Coronary artery (tissue), 2 donors: ENCODE measurements at regions not wholly inside any gene's neighbourhood (a gene's known extent, or its start where the extent isn't known, plus 50 kb on each side); places are given as distances from the start of the nearest gene placed in this dataset.

Experiments used
- DNase-seq: peaks from one replicate; pipeline ENCODE4 v3.0.0-alpha.2; 2017; ENCODE audit warnings: low spot score
- H3K27ac ChIP-seq, 2 donors: fragments of 200-600 bp; sonication (generic); one replicate each; pipeline ENCODE4 v1.5.1; 2016 to 2019
- H3K4me3 ChIP-seq: fragments of 200-600 bp; sonication (generic); 2 replicates; pipeline ENCODE4 v1.5.1; 2016; ENCODE audit warnings: mild to moderate bottlenecking, moderate library complexity
- CTCF ChIP-seq: fragments of 200-600 bp; sonication (generic); IDR thresholded peaks from one replicate; pipeline ENCODE4 v1.5.1; 2019; ENCODE audit warnings: antibody characterized with exemption

DNA sequence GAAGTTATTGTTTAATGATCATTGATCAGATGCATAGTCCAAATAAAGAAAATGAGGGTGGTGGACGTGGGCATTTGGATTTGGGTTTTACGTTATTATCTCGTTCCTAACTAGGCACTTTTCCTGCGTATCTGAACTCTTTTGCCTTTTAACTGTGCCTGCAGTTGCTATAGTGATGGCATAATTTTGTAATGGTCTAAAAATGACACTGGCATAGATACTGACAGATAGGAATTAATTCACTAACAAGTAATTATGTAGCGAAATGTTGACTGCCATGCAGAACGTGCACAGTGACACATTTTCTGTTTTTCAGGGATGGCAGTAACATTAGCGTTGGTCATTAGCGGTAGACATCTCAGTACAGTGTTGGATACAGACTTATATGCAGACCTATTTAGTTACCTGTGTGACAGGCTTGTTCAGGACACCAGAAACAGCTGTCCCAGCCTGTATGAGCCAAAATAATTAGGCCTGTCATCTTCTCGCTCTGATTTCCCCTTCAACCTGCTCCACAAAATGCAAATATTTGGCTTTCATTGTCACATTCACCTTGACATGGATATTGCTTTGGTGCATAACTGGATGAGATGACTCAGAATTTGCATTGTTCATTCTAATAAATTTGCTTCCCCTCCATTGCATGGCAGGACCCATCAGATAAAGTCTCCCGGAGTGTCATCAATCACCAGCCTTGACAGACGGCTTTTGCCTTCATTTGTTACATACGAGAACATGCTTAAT lies 413.3 kb upstream of the IRX1 start:
- H3K4me3 ChIP-seq = no peak overlapping the region
- TF ChIP-seq CTCF = no peak

DNA sequence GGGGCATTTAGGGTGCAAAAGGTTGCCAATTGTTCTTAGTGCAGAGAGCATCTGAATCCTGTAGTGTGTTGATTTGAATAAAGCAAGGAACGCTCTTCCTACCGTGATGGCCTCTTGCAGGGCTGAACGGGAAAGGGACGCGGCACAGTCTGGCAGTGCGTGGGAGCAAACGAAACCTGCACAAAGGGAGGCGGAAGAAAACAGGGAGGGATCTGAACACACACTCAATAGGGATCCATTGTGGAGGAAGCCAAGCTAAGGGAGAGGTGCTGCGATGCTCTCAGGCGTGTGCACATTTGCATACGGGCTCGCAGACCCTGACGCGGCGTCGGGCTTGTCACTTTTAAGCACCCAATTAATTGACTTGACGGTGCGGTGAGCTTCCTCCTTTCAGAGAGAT lies 414.0 kb upstream of the IRX1 start:
- no peak for TF ChIP-seq CTCF
- H3K4me3 ChIP-seq = no peak overlapping the region
- DNase-seq = no peak
- no peak overlapping the region for H3K27ac ChIP-seq

More for the DNA sequence above, 413.3 kb upstream of the IRX1 start:
- H3K27ac ChIP-seq = no peak overlapping the region
- no peak for DNase-seq

GRCh38 chr5:3180636-3181035 lies 415.0 kb upstream of the IRX1 start:
- Histone ChIP-seq H3K4me3 (no peak overlapping the region), H3K27ac (no peak overlapping the region)
- TF ChIP-seq CTCF = no peak
- no peak for DNase-seq

GRCh38 chr5:3179220-3179619 lies 416.4 kb upstream of the IRX1 start:
- Histone ChIP-seq H3K27ac (no peak overlapping the region), H3K4me3 (no peak overlapping the region)
- TF ChIP-seq CTCF = no peak
- DNase-seq = no peak

- H3K27ac ChIP-seq = no peak overlapping the region
- TF ChIP-seq CTCF = no peak
- no peak for DNase-seq
- H3K4me3 ChIP-seq = no peak overlapping the region
Observed at GRCh38 chr5:3177338-3177737, 418.3 kb upstream of the IRX1 start.

- DNase-seq = no peak
- H3K4me3 ChIP-seq = no peak overlapping the region
- H3K27ac ChIP-seq = no peak overlapping the region
- TF ChIP-seq CTCF = no peak
Observed at GRCh38 chr5:3175416-3175815, 420.2 kb upstream of the IRX1 start.

DNA sequence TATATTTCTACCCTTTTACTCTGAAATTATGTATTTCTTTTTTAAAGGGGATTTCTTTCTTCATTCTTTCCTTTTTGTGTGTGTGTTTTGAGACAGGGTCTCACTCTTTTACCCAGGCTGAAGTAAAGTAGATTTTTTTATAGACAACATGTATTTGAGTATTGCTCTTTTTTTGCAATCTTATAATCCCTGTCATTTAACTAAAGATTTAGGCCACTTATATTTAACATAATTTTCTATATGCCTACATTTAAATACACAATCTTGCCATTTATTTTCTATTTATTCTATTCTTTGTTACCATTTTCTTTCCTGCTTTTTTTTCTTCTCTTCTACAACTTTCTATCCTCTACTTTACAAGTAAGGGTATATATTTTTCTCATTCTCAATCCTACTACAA lies 416.0 kb upstream of the IRX2 start:
- no peak for TF ChIP-seq CTCF
- no peak for DNase-seq
- H3K27ac ChIP-seq = no peak overlapping the region
- H3K4me3 ChIP-seq = no peak overlapping the region
